ENCODE measurements at regions not wholly inside any gene's neighbourhood (a gene's known extent, or its start where the extent isn't known, plus 50 kb on each side); places are given as distances from the start of the nearest gene placed in this dataset.

GRCh38 chr2:78553866-78554647 is 471.4 kb upstream of the REG3G start:
- no peaks in the 10 kb centered on the region for H3K9me3 ChIP-seq (ENCODE audit: control insufficient read depth, insufficient read depth, low read depth, low read length)
- POLR2A ChIA-PET = no interaction called here
- H3K4me3 ChIP-seq (ENCODE audit: low read depth, low read length) = no peak overlapping the region
- H3K36me3 ChIP-seq (ENCODE audit: control insufficient read depth in 2 of 2, insufficient read depth in 1 of 2, low read length in 2 of 2) = no peaks in the 10 kb centered on the region
- TF ChIP-seq ZNF529 (tag by site-specific recombination; IDR thresholded peaks at IDR 0.05; ENCODE audit: insufficient replicate concordance) = no peak
- TF ChIP-seq KLF7 (tag by site-specific recombination; IDR thresholded peaks at IDR 0.05; ENCODE audit: borderline replicate concordance) = no peak
- TF ChIP-seq ZNF23 (tag by site-specific recombination; IDR thresholded peaks at IDR 0.05; ENCODE audit: borderline replicate concordance) = no peak
- TF ChIP-seq ZNF777 (tag by site-specific recombination; IDR thresholded peaks at IDR 0.05; ENCODE audit: borderline replicate concordance) = no peak
- no peak for TF ChIP-seq ZNF701 (tag by site-specific recombination; IDR thresholded peaks at IDR 0.05)
- no peak for TF ChIP-seq ZBTB8A (tag by site-specific recombination; IDR thresholded peaks at IDR 0.05)
- CTCF ChIA-PET = no interaction called here
- H3K27ac ChIP-seq (ENCODE audit: extremely low read depth, low read depth, low read length) = no peak overlapping the region
- H3K4me1 ChIP-seq (ENCODE audit: control insufficient read depth, insufficient read depth, low read length) = no peaks in the 10 kb centered on the region

- TF ChIP-seq ZNF202 (tag by site-specific recombination; IDR thresholded peaks at IDR 0.05; ENCODE audit: borderline replicate concordance) (no peak), ZNF658 (tag by site-specific recombination; IDR thresholded peaks at IDR 0.05) (no peak), GLI2 (tag by site-specific recombination; IDR thresholded peaks at IDR 0.05; ENCODE audit: borderline replicate concordance, low read depth) (no peak), ZBTB20 (tag by site-specific recombination; IDR thresholded peaks at IDR 0.05) (no peak), ZNF510 (tag by site-specific recombination; IDR thresholded peaks at IDR 0.05; ENCODE audit: insufficient replicate concordance) (no peak), BCL11A (tag by site-specific recombination; IDR thresholded peaks at IDR 0.05; ENCODE audit: low read depth) (no peak), BCL6B (tag by site-specific recombination; IDR thresholded peaks at IDR 0.05) (no peak), ZNF571 (tag by site-specific recombination; IDR thresholded peaks at IDR 0.05) (no peak), YY1 (tag by site-specific recombination; IDR thresholded peaks at IDR 0.05) (no peak), ZNF776 (tag by site-specific recombination; IDR thresholded peaks at IDR 0.05; ENCODE audit: borderline replicate concordance) (no peak), KLF1 (tag by site-specific recombination; IDR thresholded peaks at IDR 0.05) (no peak)
- H3K9me3 ChIP-seq (ENCODE audit: control insufficient read depth, insufficient read depth, low read depth, low read length) = no peaks in the 10 kb centered on the region
- no peaks in the 10 kb centered on the region for H3K36me3 ChIP-seq (ENCODE audit: control insufficient read depth in 2 of 2, insufficient read depth in 1 of 2, low read length in 2 of 2)
- ChIA-PET POLR2A (no interaction called here), CTCF (no interaction called here)
- no peak overlapping the region for H3K4me3 ChIP-seq (ENCODE audit: low read depth, low read length)
- no peaks in the 10 kb centered on the region for H3K4me1 ChIP-seq (ENCODE audit: control insufficient read depth, insufficient read depth, low read length)
- no peak overlapping the region for H3K27ac ChIP-seq (ENCODE audit: extremely low read depth, low read depth, low read length)
Measured at GRCh38 chr2:78561876-78562275, 463.6 kb upstream of the REG3G start.

GRCh38 chr2:78564666-78565065 is 460.8 kb upstream of the REG3G start:
- Histone ChIP-seq H3K4me1 (ENCODE audit: control insufficient read depth, insufficient read depth, low read length) (no peaks in the 10 kb centered on the region), H3K9me3 (ENCODE audit: control insufficient read depth, insufficient read depth, low read depth, low read length) (no peaks in the 10 kb centered on the region), H3K27ac (ENCODE audit: extremely low read depth, low read depth, low read length) (no peak overlapping the region), H3K4me3 (ENCODE audit: low read depth, low read length) (no peak overlapping the region), H3K36me3 (ENCODE audit: control insufficient read depth in 2 of 2, insufficient read depth in 1 of 2, low read length in 2 of 2) (no peaks in the 10 kb centered on the region)
- ChIA-PET POLR2A (no interaction called here), CTCF (no interaction called here)
- TF ChIP-seq ZFP69B (tag by site-specific recombination; IDR thresholded peaks at IDR 0.05) = no peak
- TF ChIP-seq ZNF639 (tag by site-specific recombination; IDR thresholded peaks at IDR 0.05) = no peak
- TF ChIP-seq ZBTB1 (tag by site-specific recombination; IDR thresholded peaks at IDR 0.05) = no peak
- no peak for TF ChIP-seq ZNF274 (IDR thresholded peaks at IDR 0.05; ENCODE audit: low read length)
- TF ChIP-seq ZNF274 (tag by site-specific recombination; IDR thresholded peaks at IDR 0.05; ENCODE audit: borderline replicate concordance) = no peak
- no peak for TF ChIP-seq ZEB2 (tag by site-specific recombination; IDR thresholded peaks at IDR 0.05)
- no peak for TF ChIP-seq KLF9 (tag by site-specific recombination; IDR thresholded peaks at IDR 0.05; ENCODE audit: low read depth)
- no peak for TF ChIP-seq ZNF19 (tag by site-specific recombination; IDR thresholded peaks at IDR 0.05; ENCODE audit: low read depth)

Data from HEK293 (cell line).